Right renal cortex interstitium (tissue), 3 donors: ENCODE measurements at regions not wholly inside any gene's neighbourhood (a gene's known extent, or its start where the extent isn't known, plus 50 kb on each side); places are given as distances from the start of the nearest gene placed in this dataset.

Source experiments
- DNase-seq, 3 donors: peaks; one replicate each; pipeline ENCODE4 v3.0.0-alpha.2; 2013; ENCODE audit warnings: low read depth in 3 of 3, low spot score in 2 of 3

GRCh38 chr7:116310141-116310540, 99.8 kb downstream of the TES start:
- DNase-seq = peak in 2 of 3 donors; percentile 9 to 23

DNA sequence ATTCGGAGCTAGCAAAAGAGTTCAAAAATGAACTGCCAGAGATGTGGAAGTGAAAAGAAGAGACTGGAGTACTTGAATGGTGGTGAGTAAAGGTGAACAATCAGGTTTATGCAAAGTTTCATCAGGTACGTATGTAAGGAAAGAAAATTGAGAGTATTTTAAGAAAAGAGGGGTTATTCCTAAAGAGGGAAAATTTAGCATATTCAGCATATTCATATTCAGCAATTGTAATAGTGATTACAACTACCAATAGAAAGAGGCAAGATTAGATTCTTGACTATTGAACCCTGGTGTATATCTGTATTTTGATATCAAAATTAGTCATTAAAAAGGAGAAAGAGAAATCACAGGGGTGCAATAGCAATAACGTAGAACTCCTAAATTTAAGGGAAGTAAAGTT, 100.9 kb downstream of the TES start:
- DNase-seq = no peak

GRCh38 chr7:116311816-116312471, 101.6 kb downstream of the TES start:
- no peak for DNase-seq

DNA sequence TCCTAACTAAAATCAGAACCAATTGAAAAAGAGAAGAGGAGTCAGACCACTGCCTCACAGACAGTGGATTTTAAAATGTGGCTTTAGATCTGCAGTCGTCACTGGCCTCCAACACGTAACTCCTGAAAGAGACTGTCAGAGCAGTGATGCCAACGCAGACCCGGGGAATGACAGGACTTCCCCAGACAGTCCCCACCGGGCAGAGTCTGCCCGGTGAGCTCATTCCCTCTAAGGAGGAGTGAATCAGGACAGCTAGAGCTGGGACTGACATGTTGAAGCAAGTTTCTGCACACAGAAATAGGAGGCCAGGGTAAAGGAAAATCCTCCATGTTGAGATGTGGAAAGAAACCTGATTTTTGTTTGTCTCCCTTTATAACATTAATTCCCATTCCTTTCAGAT, 105.0 kb downstream of the TES start:
- no peak for DNase-seq

DNA sequence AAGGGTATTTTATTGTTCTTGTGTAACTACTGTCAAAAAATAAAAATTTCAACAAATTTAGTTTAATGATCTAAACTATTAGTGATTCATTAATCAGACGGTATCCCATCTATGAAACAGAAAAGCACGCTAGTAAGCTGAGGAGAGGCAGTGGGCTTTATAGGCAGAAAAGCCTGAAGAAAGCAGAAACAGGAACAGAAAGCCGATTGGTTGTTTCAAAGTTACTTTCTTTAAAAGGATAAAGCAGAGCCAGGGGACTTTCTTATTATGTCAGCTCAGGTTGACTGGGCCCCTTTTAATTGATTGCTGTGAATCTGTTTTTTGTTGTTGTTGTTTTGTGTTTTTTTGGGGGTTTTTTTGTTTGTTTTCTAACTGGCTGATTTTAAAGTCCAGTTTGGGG, 105.5 kb downstream of the TES start:
- no peak for DNase-seq

DNA sequence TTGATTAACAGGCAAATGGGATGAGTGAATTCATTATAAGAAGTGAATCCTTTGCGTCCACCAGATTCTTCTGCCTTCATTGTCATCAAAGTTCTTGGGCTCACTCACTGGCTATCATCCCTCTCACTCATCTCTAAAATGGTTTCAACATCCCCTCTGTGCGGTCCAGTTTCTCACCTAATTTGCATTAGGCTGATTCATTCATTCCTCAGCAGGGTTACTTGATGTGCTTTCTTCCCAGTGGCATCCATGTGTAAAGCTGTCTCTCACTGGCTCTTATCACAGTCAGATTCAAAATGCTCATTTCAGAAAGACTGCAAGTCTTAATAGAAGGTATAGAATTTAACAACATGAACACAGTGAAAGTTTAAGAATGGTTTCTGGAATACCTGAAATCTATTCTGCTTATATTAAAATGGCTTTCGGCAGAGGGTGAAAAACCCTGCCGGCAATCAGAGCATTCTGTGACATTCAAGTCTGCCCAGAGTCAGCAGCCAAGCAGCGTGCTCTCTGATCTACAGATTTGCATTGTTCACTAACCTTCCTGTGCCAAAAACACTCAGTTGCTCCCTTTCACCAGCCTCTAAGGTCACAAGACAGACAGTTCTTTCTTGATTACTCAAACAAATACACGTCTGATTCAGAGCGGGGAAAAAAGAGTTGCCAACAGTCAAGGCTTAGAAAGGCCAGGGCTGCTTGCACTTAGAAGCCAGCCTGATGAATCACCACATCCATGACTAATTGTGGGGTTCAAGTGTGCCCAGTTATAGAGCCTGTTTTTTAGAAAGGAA, 106.7 kb downstream of the TES start:
- no peak for DNase-seq

DNA sequence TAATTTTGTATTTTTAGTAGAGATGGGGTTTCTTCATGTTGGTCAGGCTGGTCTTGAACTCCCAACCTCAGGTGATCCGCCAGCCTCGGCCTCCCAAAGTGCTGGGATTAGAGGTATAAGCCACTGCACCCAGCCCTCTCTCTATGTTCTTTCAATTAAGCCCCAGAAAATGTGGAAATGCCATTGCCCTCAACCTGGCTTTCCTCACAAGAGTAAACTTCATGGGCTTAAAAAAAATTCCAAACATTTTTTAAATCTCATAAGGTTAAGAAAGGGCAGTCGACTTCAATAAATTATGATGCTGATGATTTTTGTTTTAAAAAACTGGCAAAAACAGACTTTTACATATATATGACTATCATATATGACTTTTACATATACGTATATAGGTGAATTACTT, 107.6 kb downstream of the TES start:
- no peak for DNase-seq

- DNase-seq = no peak
Measured at GRCh38 chr7:116322541-116322940, 112.2 kb downstream of the TES start.

- no peak for DNase-seq
Measured at GRCh38 chr7:116324582-116324981, 114.2 kb downstream of the TES start.

DNA sequence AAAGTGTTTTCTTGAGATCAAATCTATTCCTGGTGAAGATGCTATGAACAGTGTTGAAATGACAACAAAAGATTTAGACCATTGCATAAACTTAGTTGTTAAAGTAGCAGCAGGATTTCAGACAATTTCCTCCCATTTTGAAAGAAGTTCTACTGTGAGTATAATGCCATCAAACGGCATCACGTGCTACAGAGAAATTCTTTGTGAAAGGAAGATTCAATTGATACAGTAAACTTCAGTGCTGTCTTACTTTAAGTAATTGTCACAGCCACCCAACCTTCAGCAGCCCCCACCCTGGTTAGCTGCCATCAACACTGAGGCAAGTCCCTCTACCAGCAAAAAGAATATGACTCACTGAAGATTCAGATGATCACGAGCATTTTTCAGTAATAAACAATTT, 115.2 kb downstream of the TES start:
- DNase-seq = no peak

DNA sequence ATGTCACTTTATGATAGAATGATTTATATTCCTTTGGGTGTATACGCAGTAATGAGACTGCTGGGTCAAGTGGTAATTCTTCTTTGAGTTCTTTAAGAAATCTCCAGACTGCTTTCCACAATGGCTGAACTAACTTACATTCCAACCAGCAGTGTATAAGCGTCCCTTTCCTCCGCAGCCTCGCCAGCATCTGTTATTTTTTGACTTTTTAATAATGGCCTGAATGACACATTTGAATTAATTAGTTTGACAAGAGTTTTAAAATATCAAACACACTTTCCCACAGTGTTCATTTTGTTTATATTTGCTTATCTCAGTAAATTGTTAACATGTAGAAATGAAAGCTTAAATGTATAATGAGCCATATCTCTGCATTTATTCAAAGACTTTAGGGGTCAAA, 116.8 kb downstream of the TES start:
- no peak for DNase-seq

DNA sequence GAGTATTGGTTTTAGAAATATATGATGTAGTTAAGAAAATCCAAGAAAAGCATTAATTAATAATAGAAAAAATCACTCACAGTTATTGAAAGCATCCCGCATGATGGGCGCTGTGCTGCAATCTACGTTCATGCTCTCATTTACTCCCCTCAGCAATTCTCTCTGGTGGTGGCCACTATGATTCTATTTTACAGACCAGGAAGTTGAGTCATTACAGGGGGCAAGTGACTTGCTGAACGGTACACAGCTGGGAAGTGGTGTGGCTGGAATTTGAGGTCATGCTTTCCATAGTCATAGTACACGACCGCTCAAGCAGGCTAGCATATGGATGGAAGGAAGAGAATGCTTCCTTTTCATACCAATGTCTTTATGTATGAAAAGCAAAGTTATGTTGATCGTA, 117.4 kb downstream of the TES start:
- no peak for DNase-seq

DNA sequence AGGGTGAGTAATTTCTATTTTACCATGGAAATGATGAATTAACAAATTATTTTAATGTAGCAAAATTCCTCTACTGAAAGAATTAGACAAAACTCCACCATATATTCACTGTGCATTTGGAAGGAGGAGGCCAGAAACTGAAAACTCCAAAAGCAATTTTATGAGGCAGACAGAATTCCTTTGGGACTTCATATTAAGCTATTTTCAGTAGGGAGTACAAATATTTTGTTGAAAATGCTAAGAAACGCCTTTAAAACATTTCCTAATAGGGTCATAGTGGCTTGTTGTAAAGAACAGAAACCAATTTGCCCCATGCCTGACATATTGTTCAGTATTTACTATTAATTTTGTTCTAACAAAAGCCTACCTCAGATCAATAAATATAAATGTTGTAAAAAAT, 117.8 kb downstream of the TES start:
- DNase-seq = no peak

DNA sequence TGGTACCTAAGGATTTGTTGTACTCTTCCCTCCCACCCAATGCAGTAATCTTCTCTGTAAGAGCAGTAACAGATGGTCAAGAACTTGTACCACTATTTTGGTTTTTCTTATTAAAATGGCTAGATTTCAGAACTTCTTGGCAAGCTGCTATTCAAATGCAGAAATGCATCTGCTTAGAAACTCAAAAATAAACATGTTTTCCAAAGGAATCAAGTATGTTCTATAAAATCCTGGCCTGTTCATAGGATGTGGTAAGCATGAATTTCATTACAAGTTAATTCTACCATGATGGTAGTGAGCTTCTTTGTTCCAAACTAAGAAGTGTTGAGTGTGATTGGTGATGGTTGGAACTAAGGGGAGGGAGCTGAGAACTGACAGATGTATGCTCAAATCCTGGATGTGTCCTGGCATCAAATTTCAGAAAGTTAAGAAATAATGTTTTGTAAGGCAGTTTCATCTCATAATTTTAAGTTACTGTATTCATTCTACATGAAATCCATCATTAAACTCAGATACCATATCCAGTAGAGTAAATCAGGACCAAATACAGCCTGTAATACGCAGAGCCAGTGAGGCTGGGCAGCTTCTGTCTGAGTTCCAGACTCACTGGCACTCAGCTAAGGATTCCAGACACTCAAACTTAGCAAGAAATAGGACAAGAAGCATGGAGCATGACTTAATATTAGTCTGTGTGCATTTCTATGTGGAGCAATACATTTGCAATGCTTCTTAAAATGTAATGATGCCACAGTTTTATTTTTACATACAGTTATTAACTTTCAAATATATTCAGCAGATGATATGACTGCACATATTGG, 119.6 kb downstream of the TES start:
- no peak for DNase-seq

DNA sequence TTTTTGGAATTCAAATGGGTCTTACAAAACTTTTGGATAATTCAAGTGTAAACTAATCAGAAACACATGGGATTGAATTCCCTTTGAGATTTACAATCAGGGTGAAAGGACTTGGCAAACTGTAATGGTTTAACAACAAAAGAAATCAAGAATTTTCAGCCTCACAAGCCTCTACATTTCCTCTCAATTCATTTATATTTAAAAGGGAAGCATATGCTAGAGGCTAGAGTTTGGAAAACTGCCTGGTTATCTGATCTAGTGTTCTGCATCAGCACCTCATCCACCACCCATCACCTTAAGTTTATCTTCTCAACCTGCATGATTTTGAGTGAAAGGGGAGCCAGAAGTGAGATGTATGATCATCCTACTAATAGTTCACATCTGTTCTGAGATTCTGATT, 120.7 kb downstream of the TES start:
- no peak for DNase-seq

DNA sequence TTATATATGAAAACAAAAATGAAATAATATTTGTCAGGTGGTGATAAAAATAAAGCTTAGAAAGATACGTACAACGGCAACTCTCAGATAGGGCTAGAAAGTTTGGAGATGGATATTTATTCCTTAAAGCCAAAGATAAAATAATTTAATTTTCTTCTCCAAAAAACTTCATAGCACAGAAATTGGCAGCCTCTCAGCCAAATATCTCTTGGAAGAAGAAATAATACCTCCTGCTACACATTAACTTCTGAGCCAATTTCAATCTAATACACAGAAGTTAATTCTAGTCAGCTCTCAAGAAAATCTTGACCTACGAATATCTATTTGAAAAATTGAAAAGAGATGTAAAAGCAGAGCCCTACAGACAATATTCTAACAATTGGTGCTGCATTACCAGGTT, 122.4 kb downstream of the TES start:
- no peak for DNase-seq

GRCh38 chr7:116334555-116334954, 124.2 kb downstream of the TES start:
- DNase-seq = no peak

GRCh38 chr7:116337018-116337417, 126.7 kb downstream of the TES start:
- no peak for DNase-seq

DNA sequence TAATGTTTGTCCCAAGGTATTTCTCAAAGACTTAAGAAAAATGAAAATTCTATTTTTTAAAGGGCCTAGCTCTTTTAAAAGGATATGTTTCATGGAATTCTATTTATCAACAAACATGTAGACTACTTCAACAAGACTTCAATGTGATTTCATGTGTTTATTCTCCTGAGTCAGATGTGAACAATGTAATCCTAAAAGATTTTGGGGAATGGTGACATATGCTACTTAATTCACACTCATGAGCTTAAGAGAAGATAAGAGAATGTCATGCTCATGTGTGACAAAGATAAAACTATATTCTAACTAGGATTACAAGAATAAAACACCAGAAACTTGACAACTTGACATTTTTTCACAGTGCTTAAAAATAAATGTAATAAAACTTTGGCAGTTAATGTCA, 127.5 kb downstream of the TES start:
- no peak for DNase-seq

GRCh38 chr7:116339564-116339963, 129.2 kb downstream of the TES start:
- no peak for DNase-seq

DNA sequence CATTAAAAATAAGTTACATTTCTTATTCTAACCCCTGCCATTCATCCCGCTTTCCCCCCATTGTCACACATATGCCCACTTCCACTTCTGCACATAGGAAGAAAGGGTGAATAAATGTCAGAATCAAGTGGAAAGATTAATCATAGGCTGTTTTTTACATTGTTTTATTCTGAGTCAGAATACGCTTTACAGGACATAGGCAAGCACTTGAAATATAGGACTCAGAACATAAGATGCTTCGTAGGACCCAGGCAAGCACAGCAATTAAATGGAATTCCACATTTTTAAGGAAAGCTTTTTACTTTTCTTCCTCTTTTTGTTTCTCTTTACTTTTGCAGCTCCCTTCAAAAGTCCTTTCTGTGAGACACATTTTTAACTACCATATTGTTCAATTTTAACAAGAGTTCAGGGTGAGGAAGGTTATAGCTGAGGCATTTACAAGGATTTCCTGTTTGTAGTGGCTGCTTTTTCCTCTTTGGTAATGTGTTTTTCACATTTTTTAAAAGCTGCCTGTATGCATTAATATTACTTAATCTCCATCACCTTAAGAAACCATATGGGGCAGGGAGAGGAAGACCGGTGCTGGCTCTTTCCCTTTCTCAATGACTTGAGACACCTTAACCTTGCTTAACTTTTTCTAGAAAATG, 130.0 kb downstream of the TES start:
- no peak for DNase-seq
